GM21381 (cell line): ENCODE measurements at regions not wholly inside any gene's neighbourhood (a gene's known extent, or its start where the extent isn't known, plus 50 kb on each side); places are given as distances from the start of the nearest gene placed in this dataset.
"Not testable (repeated sequence)": the region's sequence is repeated elsewhere in the genome, so short reads cannot be mapped to it uniquely, and the experiment has no call there.

Experiments used
- ATAC-seq: cut with Tn5 transposase; IDR thresholded peaks from one replicate; pipeline ENCODE4 v1.9.1; 2021; ENCODE audit warnings: mild to moderate bottlenecking, moderate library complexity; ENCODE audit not compliant: unreplicated experiment

GRCh38 chr12:66733321-66733720 is 54.4 kb upstream of the GRIP1 start:
- ATAC-seq = no peak

GRCh38 chr12:66733839-66734238 is 55.0 kb upstream of the GRIP1 start:
- ATAC-seq = no peak

- no peak for ATAC-seq
These were observed 56.4 kb upstream of the GRIP1 start for GRCh38 chr12:66735275-66735674.

GRCh38 chr12:66736931-66737330 is 58.1 kb upstream of the GRIP1 start:
- no peak for ATAC-seq

- ATAC-seq = no peak
These were observed 60.4 kb upstream of the GRIP1 start for GRCh38 chr12:66739266-66739665.

- ATAC-seq = no peak
These were observed 61.2 kb upstream of the GRIP1 start for GRCh38 chr12:66739940-66740651.

- no peak for ATAC-seq
These were observed 61.9 kb upstream of the GRIP1 start for GRCh38 chr12:66740732-66741131.

- no peak for ATAC-seq
These were observed 63.0 kb upstream of the GRIP1 start for GRCh38 chr12:66741919-66742318.

GRCh38 chr12:66742508-66743367 is 63.9 kb upstream of the GRIP1 start:
- ATAC-seq = no peak

- ATAC-seq = no peak
These were observed 65.6 kb upstream of the GRIP1 start for GRCh38 chr12:66744461-66744860.

GRCh38 chr12:66744956-66745383 is 66.1 kb upstream of the GRIP1 start:
- no peak for ATAC-seq

- ATAC-seq = no peak
These were observed 67.8 kb upstream of the GRIP1 start for GRCh38 chr12:66746489-66747201.

GRCh38 chr12:66751432-66752113 is 72.7 kb upstream of the GRIP1 start:
- no peak for ATAC-seq

GRCh38 chr12:66753810-66754209 is 74.9 kb upstream of the GRIP1 start:
- ATAC-seq = no peak

- ATAC-seq = no peak
These were observed 77.0 kb upstream of the GRIP1 start for GRCh38 chr12:66755727-66756395.

- no peak for ATAC-seq
These were observed 77.8 kb upstream of the GRIP1 start for GRCh38 chr12:66756631-66757030.

- not testable (repeated sequence) for ATAC-seq
These were observed 81.2 kb upstream of the GRIP1 start for GRCh38 chr12:66760122-66760521.

- ATAC-seq = no peak
These were observed 84.6 kb upstream of the GRIP1 start for GRCh38 chr12:66763467-66763866.

- no peak for ATAC-seq
These were observed 86.3 kb upstream of the GRIP1 start for GRCh38 chr12:66765204-66765603.

GRCh38 chr12:66767536-66767935 is 88.7 kb upstream of the GRIP1 start:
- no peak for ATAC-seq
